Spleen (tissue), 7 donors: ENCODE measurements at regions not wholly inside any gene's neighbourhood (a gene's known extent, or its start where the extent isn't known, plus 50 kb on each side); places are given as distances from the start of the nearest gene placed in this dataset.

Experiments
- CTCF ChIP-seq, 11 experiments: fragments of 200-600 bp in 7 of 11; fragments of 450-650 bp in 4 of 11; sonication (generic) in 4 of 11; IDR thresholded peaks in 8 of 11; conservative IDR thresholded peaks in 3 of 11; 1 replicate in 7 of 11; 2 replicates in 4 of 11; pipeline versions ENCODE4 v1.4.0 to v1.8.0; 2016 to 2021; ENCODE audit warnings: antibody characterized with exemption in 11 of 11, inconsistent platforms in 4 of 11, mild to moderate bottlenecking in 1 of 11
- POLR2A ChIP-seq, 3 donors: fragments of 450-650 bp; IDR thresholded peaks; one replicate each; pipeline ENCODE4 v1.5.1; 2017; ENCODE audit warnings: antibody characterized with exemption in 3 of 3, mild to moderate bottlenecking in 1 of 3
- donor health status: DM: no; HTN: no; CAD: no; lungs with moderate emphysema.
- donor health status: DM: no; HTN: no; CAD: no.
- donor health status: DM: no; HTN: no; CAD: no.

- TF ChIP-seq CTCF (IDR thresholded peaks at IDR 0.05 in 8 of 11, conservative IDR thresholded peaks at IDR 0.05 in 3 of 11) (no peak), POLR2A (IDR thresholded peaks at IDR 0.05) (no peak)
These were observed 831.6 kb upstream of the CHAC2 start for GRCh38 chr2:52936029-52936428.
